ENCODE measurements at regions not wholly inside any gene's neighbourhood (a gene's known extent, or its start where the extent isn't known, plus 50 kb on each side); places are given as distances from the start of the nearest gene placed in this dataset.

GRCh38 chr1:73800376-73800775 lies 397.6 kb downstream of the LRRIQ3 start:
- TF ChIP-seq CTCF (IDR thresholded peaks at IDR 0.05) (no peak), POLR2A (IDR thresholded peaks at IDR 0.05) (no peak)

Data from body of pancreas (tissue), 4 donors.